ENCODE measurements at regions not wholly inside any gene's neighbourhood (a gene's known extent, or its start where the extent isn't known, plus 50 kb on each side); places are given as distances from the start of the nearest gene placed in this dataset.

GRCh38 chr7:15798081-15798480, 111.6 kb upstream of the MEOX2 start:
- intact Hi-C loops (cut with DNase I): no loop called here
- no peak for DNase-seq

GRCh38 chr7:15795393-15795792, 108.9 kb upstream of the MEOX2 start:
- intact Hi-C loops (cut with DNase I): no loop called here
- peak in 1 of 10 donors; percentile 30 for DNase-seq

GRCh38 chr7:15794801-15795200, 108.3 kb upstream of the MEOX2 start:
- intact Hi-C loops (cut with DNase I): no loop called here
- DNase-seq: no peak

GRCh38 chr7:15784694-15785030, 98.2 kb upstream of the MEOX2 start:
- intact Hi-C loops (cut with DNase I): no loop called here
- no peak for DNase-seq

DNA sequence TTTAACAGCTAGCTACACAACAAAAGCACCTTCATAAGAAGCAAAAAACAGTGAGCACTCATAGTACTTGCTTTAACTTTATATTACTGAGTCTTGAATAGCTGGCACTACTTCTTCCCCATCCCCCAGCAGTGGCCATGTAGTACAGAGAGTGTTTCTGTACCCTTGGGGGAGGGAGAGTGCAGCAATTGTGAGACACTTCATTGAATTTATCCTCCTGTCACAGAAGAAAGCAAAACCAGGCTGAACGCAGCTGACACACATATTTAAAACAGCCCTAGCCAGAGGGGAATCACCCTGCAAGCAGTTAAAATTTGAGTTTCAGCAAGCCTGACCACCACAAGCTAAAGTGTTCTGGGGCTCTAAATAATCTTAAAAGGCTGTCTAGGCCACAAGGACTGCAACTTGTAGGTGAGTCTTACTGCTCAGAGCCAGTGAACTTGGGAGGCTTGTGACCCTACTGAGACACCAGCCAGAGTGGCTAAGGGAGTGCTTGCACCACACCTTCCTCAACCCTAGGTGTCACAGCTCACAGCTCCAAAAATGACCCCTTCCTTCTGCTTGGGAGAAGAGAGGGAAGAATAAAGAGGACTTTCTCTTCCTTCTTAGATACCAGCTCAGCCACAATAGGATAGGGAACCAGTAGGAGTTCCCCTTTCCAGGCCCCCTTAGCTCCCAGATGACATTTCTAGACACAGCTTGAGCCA, 97.7 kb upstream of the MEOX2 start:
- peak in 2 of 10 donors; percentile 15 to 17 for DNase-seq
- intact Hi-C loops (cut with DNase I): no loop called here

DNA sequence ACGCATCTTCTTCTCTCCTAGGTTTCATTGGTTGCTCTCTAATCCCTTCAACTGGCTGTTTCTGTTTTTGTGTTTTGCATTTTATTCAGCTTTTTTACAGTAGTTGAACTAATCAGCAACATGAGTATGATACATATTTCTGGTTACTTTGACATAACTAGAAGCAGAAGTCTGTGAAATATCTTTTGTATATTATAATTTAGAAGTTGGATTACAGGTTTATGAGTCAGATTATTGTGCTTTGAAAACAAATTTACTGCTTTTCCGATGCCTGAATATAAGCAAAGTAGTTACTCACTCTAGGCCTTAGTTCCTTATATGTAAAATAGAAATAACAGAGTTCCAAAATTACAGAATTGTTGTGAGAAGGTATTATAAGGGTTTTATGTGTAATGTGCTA, 96.2 kb upstream of the MEOX2 start:
- intact Hi-C loops (cut with DNase I): no loop called here
- no peak for DNase-seq

GRCh38 chr7:15781944-15782343, 95.5 kb upstream of the MEOX2 start:
- no peak for DNase-seq
- intact Hi-C loops (cut with DNase I): no loop called here

DNA sequence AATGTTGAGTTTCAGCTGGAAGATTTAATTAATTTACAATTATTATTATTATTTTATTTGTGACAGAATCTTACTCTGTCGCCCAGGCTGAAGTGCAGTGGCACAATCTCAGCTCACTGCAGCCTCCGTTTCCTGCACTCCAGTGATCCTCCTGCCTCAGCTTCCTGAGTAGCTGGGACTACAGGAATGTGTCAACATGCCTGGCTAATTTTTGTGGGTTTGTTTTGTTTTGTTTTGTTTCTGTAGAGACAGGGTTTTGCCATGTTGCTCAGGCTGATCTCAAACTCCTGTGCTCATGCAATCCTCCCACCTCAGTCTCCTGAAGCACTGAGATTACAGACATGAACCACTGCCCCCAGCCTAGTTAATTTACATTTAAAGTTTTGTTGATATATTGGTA, 93.8 kb upstream of the MEOX2 start:
- intact Hi-C loops (cut with DNase I): no loop called here
- no peak for DNase-seq

GRCh38 chr7:15778191-15778590, 91.7 kb upstream of the MEOX2 start:
- DNase-seq: no peak
- intact Hi-C loops (cut with DNase I): no loop called here

- DNase-seq: no peak
- intact Hi-C loops (cut with DNase I): no loop called here
Observed at GRCh38 chr7:15765753-15766152, 79.3 kb upstream of the MEOX2 start.

- intact Hi-C loops (cut with DNase I): no loop called here
- no peak for DNase-seq
Observed at GRCh38 chr7:15764851-15765382, 78.4 kb upstream of the MEOX2 start.

DNA sequence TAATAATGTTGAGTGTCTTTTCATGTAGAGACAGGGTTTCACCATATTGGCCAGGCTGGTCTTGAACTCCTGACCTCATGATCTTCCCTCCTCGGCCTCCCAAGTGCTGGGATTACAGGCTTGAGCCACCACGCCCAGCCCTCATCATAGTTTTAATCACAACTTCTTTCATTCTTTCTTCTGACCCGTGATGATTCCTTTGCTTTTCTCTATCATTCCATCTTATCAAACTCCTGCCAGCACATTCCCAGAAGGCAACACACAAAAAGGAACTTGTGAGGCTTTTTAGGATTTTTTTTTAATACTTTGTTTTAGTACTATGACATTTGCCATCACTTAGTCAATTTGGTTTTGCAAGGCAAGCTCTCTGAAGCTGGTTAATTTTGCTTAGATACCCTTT, 77.5 kb upstream of the MEOX2 start:
- DNase-seq: no peak
- intact Hi-C loops (cut with DNase I): no loop called here

GRCh38 chr7:15757041-15758000, 70.8 kb upstream of the MEOX2 start:
- intact Hi-C loops (cut with DNase I): no loop called here
- no peak for DNase-seq

- intact Hi-C loops (cut with DNase I): no loop called here
- DNase-seq: no peak
Observed at GRCh38 chr7:15755061-15755460, 68.6 kb upstream of the MEOX2 start.

DNA sequence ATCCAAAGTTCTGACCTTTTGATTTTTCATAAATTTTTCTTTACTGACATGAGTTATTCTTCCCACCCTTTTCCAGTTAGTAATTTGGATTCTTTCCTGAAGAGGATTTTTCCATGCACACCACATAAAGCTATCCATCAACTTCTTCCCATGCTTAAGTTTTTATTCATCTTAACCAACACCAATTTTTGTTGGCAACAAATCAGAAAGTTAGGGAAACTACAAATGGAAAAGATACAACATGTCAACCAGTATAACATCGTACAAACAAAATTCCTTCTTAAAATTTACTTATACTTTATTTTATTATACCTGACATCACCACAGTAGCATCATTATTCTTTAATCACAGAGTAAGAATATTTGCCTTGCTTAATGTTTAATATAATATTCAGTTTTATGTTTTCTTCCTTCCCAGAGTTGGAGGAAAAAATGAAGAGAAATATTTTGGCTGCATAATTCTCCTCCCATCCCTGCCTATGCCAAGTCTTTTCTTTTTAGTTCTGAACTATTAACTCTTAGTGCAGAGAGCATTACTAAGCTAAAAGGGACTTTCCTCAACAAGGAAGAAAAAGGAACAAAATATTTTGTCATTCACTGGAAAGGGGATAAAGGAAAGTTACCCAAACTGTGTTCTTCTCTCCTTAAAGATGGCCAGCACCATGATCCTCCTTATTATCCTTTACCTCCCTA, 67.5 kb upstream of the MEOX2 start:
- intact Hi-C loops (cut with DNase I): no loop called here
- DNase-seq: no peak

DNA sequence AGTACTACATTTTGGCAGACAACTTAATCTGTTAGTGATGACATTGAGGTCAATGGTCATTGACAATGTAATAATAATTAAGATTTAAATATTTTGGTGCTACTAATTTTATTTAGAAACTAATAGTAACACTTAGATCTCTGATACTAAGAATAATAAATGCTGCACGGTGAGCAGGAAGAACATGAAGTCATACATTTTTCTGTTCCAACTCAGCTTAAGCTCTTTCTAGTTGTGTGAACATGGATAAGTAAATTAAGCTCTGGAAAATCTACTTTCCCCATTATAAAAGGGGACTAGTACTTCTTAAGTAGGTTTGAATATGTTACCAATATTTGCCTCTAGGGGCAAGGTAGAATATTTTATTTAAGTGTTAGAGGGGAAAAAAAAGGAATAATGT, 65.9 kb upstream of the MEOX2 start:
- DNase-seq: no peak
- intact Hi-C loops (cut with DNase I): no loop called here

- no peak for DNase-seq
- intact Hi-C loops (cut with DNase I): no loop called here
Observed at GRCh38 chr7:15751191-15751701, 64.8 kb upstream of the MEOX2 start.

DNA sequence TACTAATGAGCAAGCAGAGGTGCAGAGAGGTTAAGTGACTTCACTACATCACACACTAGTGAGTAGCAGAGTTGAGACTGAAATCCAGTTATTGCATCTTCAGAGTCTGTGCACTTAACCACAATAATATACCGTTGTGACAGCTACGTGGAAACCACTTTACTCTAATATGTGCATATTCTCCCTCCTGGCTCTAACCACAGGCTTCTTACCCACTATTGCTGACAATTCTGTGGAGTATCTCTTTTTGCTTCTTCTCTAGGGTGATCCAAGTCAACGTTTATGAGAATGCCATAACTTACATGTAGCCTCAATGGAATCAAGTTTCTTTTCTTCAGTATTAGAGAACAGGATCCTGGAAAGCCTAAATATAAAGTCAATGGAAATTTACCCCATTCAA, 64.2 kb upstream of the MEOX2 start:
- intact Hi-C loops (cut with DNase I): no loop called here
- no peak for DNase-seq

DNA sequence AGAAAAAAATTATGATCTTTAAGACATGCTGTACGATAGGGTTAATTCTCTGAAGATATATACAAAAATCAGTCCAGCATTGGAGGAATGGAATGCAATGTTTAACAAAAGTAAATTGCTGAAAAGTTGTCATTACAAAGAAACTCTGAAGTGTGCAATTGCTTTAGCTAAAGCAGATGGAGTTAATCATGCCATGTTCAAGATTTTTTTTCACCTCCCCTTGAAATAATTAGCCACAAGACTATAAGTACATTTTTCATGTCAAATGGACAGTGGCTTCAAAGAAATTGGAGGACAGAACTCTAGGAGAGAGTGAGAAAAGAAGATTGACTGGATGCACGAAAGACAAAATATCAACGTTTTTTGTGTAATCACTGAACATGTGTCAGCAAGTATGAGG, 63.1 kb upstream of the MEOX2 start:
- DNase-seq: no peak
- intact Hi-C loops (cut with DNase I): no loop called here

GRCh38 chr7:15747712-15748111, 61.2 kb upstream of the MEOX2 start:
- intact Hi-C loops (cut with DNase I): no loop called here
- no peak for DNase-seq

GRCh38 chr7:15747301-15747700, 60.8 kb upstream of the MEOX2 start:
- intact Hi-C loops (cut with DNase I): no loop called here
- DNase-seq: no peak
